Endothelial cell (in vitro differentiated cells): ENCODE measurements at regions not wholly inside any gene's neighbourhood (a gene's known extent, or its start where the extent isn't known, plus 50 kb on each side); places are given as distances from the start of the nearest gene placed in this dataset.

ENCODE experiments used
- DNase-seq: peaks from one replicate; pipeline ENCODE4 v3.0.0; 2021; ENCODE audit warnings: low spot score
- H3K27ac Mint-ChIP-seq: one replicate; pipeline ENCODE4 v1.8.0; 2021; ENCODE audit warnings: mixed read lengths, inconsistent platforms; ENCODE audit not compliant: unreplicated experiment
- H3K27me3 Mint-ChIP-seq: one replicate; pipeline ENCODE4 v1.8.0; 2021; ENCODE audit warnings: mild to moderate bottlenecking, moderate library complexity, mixed read lengths, inconsistent platforms; ENCODE audit not compliant: unreplicated experiment
- H3K36me3 Mint-ChIP-seq: one replicate; pipeline ENCODE4 v1.8.0; 2021; ENCODE audit warnings: mild to moderate bottlenecking, low read depth, mixed read lengths, inconsistent platforms; ENCODE audit not compliant: unreplicated experiment
- H3K4me1 Mint-ChIP-seq: one replicate; pipeline ENCODE4 v1.8.0; 2021; ENCODE audit warnings: mild to moderate bottlenecking, mixed read lengths, inconsistent platforms; ENCODE audit not compliant: unreplicated experiment
- H3K4me3 Mint-ChIP-seq: one replicate; pipeline ENCODE4 v1.8.0; 2021; ENCODE audit warnings: mild to moderate bottlenecking, mixed read lengths, inconsistent platforms; ENCODE audit not compliant: unreplicated experiment
- H3K9me3 Mint-ChIP-seq: one replicate; pipeline ENCODE4 v1.8.0; 2021; ENCODE audit warnings: mixed read lengths, inconsistent platforms; ENCODE audit not compliant: unreplicated experiment
- CTCF ChIP-seq: fragments of 200-600 bp; sonication (generic); IDR thresholded peaks from one replicate; pipeline ENCODE4 v1.5.0; 2021; ENCODE audit warnings: antibody characterized with exemption; ENCODE audit not compliant: unreplicated experiment

- no peaks in the 10 kb centered on the region for H3K9me3 Mint-ChIP-seq
- H3K4me3 Mint-ChIP-seq, result no peak overlapping the region
- H3K27me3 Mint-ChIP-seq, result no peaks in the 10 kb centered on the region
- H3K27ac Mint-ChIP-seq, result no peak overlapping the region
- no peak for DNase-seq
- peaks cover 11% of the 10 kb centered on the region for H3K4me1 Mint-ChIP-seq
- no peak for TF ChIP-seq CTCF
- no peaks in the 10 kb centered on the region for H3K36me3 Mint-ChIP-seq
These were observed 1173.6 kb downstream of the KCNT2 start for GRCh38 chr1:195434566-195435203.

GRCh38 chr1:195430826-195431225 is 1177.4 kb downstream of the KCNT2 start:
- no peak for DNase-seq
- no peaks in the 10 kb centered on the region for H3K27me3 Mint-ChIP-seq
- H3K27ac Mint-ChIP-seq, result no peak overlapping the region

GRCh38 chr1:195428927-195429326 is 1179.3 kb downstream of the KCNT2 start:
- H3K4me1 Mint-ChIP-seq, result no peaks in the 10 kb centered on the region
- H3K4me3 Mint-ChIP-seq, result no peak overlapping the region
- H3K27me3 Mint-ChIP-seq, result no peaks in the 10 kb centered on the region
- no peak for DNase-seq
- H3K9me3 Mint-ChIP-seq, result no peaks in the 10 kb centered on the region
- no peak overlapping the region for H3K27ac Mint-ChIP-seq
- no peak for TF ChIP-seq CTCF
- no peaks in the 10 kb centered on the region for H3K36me3 Mint-ChIP-seq

More at GRCh38 chr1:195430826-195431225, 1177.4 kb downstream of the KCNT2 start:
- Mint-ChIP-seq H3K4me1 (peaks cover 11% of the 10 kb centered on the region), H3K36me3 (no peaks in the 10 kb centered on the region), H3K4me3 (no peak overlapping the region), H3K9me3 (no peaks in the 10 kb centered on the region)
- no peak for TF ChIP-seq CTCF

- no peaks in the 10 kb centered on the region for H3K36me3 Mint-ChIP-seq
- no peak overlapping the region for H3K27ac Mint-ChIP-seq
- no peaks in the 10 kb centered on the region for H3K4me1 Mint-ChIP-seq
- H3K9me3 Mint-ChIP-seq, result no peaks in the 10 kb centered on the region
- no peak for DNase-seq
- H3K27me3 Mint-ChIP-seq, result no peaks in the 10 kb centered on the region
- no peak overlapping the region for H3K4me3 Mint-ChIP-seq
- no peak for TF ChIP-seq CTCF
These were observed 1192.7 kb downstream of the KCNT2 start for GRCh38 chr1:195415584-195415983.

GRCh38 chr1:195394567-195394966 is 1213.7 kb downstream of the KCNT2 start:
- Mint-ChIP-seq H3K4me3 (no peak overlapping the region), H3K4me1 (peaks cover 3% of the 10 kb centered on the region), H3K36me3 (no peaks in the 10 kb centered on the region), H3K27ac (no peak overlapping the region), H3K27me3 (no peaks in the 10 kb centered on the region), H3K9me3 (no peaks in the 10 kb centered on the region)
- DNase-seq, result no peak
- no peak for TF ChIP-seq CTCF
